HK-2 (cell line): ENCODE measurements at regions not wholly inside any gene's neighbourhood (a gene's known extent, or its start where the extent isn't known, plus 50 kb on each side); places are given as distances from the start of the nearest gene placed in this dataset.
"Not testable (repeated sequence)": the region's sequence is repeated elsewhere in the genome, so short reads cannot be mapped to it uniquely, and the experiment has no call there.

Experiments
- DNase-seq: peaks from one replicate; pipeline ENCODE4 v3.0.0-alpha.2; 2018; ENCODE audit not compliant: unreplicated experiment

DNA sequence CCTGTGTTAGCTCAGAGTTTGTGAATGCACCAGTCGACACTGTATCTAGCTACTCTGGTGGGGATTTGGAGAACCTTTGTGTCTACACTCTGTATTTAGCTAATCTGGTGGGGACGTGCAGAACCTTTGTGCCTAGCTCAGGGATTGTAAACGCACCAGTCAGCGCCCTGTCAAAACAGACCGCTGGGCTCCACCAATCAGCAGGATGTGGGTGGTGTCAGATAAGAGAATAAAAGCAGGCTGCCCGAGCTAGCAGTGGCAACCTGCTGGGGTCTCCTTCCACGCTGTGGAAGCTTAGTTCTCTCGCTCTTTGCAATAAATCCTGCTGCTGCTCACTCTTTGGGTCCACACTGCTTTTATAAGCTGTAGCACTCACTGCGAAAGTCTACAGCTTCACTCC lies 324.2 kb downstream of the RAD51AP2 start:
- no peak for DNase-seq

DNA sequence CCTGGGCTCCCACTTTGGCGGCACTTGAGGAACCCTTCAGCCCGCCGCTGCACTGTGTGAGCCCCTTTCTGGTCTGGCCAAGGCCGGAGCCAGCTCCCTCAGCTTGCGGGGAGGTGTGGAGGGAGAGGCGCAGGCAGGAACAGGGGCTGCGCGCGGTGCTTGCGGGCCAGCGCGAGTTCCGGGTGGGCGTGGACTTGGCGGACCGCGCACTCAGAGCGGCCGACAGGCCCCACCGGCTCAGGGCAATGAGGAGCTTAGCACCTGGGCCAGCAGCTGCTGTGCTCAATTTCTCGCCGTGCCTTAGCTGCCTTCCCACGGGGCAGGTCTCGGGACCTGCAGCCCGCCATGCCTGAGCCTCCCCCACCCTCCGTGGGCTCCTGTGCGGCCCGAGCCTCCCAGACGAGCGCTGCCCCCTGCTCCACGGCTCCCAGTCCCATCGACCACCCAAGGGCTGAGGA lies 324.8 kb downstream of the RAD51AP2 start:
- DNase-seq = not testable (repeated sequence)

DNA sequence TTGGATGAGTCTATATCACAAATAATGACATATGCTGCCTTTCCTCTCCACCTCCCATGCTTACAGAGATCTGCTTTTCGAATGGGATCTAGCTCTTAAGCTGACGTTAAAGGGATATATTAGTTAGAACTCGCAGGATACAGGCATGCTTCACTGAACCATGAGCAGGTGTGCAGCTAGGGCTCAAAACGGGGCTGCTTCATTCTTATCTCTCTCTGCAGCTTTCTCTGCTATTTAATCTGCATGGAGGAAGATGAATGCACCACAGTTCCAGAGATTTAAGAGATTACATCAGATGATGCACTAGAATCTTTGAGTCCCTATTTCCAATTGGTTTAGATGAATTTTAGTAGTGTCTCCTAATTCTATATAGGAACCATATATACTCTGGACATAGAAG lies 327.0 kb downstream of the RAD51AP2 start:
- no peak for DNase-seq

DNA sequence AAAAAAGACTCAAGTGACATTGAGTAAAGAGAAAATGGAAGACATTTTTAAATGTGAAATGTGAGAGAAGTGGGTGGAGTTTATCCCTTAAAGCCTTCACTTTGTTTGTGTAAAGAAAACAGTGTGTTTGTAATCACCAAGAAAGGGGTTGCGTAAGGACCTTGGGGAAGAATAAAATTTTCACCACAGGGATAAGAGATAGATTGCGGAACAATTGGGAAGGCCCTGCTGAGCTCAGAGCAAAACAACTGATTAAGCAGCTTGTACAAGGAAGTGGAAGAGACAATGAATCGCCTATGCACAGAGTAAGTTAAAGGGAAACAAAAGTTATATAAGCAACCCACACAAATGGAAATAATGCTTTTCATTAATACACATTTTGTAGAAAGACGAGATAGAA lies 327.7 kb downstream of the RAD51AP2 start:
- no peak for DNase-seq

DNA sequence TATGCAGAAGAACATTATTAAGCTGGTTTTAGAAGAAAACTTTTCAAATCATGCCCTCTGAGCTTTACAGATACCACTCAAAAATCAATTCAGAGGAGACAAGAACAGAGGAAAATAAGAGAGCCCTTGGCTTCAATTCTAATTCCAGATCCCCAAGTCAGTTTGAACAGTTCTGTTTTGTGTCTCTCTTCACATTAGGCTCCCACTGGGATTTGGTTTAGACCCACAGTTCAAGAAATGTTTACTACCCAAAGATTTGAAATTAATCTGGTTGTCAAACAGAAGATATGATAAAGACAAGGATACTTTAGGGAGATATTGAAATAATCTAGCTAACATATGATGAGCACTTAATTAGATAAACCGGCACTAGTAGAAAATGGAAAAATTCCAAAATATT lies 329.5 kb downstream of the RAD51AP2 start:
- no peak for DNase-seq

- no peak for DNase-seq
These were observed 333.7 kb downstream of the RAD51AP2 start for GRCh38 chr2:17184512-17184911.

- no peak for DNase-seq
These were observed 335.8 kb downstream of the RAD51AP2 start for GRCh38 chr2:17182399-17182798.

- DNase-seq = no peak
These were observed 337.0 kb downstream of the RAD51AP2 start for GRCh38 chr2:17181051-17181752.

- no peak for DNase-seq
These were observed 339.0 kb downstream of the RAD51AP2 start for GRCh38 chr2:17179145-17179808.

GRCh38 chr2:17177088-17177487 lies 341.2 kb downstream of the RAD51AP2 start:
- no peak for DNase-seq

DNA sequence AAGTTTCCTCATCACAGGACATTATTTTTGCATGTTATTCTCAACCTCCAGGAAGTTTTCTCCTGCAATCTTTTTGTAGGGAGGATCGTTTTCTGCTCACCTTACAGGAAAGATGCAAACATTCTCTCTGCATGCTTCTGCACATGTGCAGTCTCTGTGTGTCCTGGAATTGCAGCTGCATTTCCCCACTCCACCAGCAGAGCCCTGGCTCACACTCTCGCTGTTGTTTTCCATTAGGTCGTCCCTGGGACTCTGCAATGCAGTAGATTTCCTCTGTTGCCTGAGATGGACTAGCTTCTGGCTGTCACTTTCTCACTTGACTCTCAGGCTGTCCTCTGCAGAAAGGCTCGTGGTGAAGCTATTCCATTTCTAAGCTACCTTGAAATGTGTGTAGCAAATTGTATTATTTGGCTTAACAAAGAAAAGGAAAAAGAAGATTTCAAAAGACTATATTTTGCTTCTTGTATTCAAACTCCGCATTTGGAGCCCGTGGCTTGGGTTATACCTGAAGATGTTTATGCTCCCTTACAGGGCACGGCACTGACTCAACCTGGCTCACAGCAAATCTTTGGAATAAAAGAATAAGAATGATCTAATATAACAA lies 346.7 kb downstream of the RAD51AP2 start:
- DNase-seq = peak; percentile 10

- DNase-seq = no peak
These were observed 351.7 kb downstream of the RAD51AP2 start for GRCh38 chr2:17166506-17166905.

DNA sequence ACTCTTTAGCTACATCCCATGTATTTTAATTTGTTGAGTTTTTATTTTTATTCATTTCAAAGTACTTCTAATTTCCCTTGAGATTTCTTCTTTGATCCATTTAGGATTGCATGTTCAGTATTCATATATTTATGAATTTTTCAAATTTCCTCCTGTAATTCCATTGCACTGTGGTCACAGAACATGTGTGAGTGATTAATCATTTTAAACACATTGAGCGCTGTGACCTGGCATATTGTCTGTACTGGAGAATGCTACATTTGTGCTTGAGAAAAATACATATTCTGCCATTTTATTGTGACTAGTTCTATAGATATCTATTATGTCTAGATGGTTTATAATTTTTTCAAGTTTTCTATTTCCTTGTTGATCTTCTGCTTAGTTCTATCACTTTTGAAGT lies 353.7 kb downstream of the RAD51AP2 start:
- DNase-seq = no peak

DNA sequence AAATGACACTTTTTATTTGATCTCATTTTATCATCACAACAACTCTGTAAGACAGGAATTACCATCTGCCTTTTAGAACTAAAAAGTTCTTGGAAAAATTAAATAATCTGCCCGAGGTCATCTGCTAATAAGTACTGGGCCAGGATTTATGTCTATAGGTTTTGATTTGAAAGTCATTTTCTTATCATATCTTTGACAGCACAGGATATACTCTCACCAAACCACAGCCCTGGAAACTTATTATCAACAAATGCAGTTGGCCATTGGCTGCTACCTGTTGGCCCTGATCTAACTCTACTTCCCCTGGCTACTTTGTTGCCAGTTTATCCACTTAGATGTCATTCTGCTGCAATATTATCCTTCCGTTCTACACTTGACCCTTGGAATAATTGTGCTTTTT lies 354.6 kb downstream of the RAD51AP2 start:
- no peak for DNase-seq

DNA sequence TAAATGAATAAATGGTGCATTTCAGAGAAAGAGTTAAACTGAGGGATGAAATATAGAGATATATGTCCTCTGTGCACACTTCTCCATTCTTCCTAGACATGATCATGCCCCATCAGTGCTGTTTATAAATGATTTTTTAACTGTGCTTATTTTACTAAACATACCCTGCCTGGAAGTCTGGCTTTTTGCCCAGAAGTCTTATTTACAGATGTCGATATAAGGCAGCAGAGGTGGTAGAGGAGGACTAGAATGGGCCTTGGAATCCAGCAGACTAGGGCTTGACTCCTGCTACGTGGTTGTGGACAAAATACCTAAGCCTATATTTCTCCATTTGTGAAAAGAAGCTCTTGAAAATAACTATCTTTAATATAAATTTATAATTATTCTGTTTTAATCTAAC lies 355.5 kb downstream of the RAD51AP2 start:
- no peak for DNase-seq

DNA sequence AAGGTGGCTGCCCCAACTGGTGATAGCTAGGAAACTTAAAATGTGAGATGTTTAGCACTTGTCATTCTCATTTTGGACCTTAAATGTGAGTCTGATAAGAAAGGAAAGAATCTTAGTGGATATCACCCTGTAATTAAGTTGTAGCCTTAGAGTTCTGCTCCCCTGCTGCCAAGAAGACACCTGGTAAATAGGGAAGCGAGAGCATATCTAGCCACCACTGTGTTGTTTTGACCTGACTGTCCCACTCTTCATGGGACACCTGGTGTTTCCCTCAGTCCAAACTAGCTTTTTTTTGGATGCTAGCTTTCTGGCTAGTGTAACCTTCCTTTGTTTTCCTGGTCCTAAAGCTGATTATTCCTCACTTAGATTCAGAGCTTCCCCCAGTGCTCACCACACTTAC lies 357.6 kb downstream of the RAD51AP2 start:
- no peak for DNase-seq

DNA sequence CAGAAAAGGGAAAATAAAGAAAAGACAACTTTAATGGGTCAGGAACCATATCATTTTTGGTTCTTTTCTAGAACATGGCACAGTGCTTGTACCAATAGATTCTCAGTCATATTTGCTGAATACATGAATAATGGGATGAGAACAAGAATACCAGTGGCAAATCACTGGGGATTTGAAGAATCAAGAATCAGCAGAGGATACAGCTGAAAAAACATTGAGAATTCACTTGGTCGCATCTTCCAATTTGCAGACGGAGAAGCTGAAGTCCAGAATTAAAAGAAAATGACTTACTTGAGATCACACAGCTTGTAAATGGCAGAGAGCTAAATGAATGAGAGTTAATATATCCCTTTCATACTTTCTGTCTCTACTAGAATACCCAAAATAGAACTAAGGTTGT lies 362.2 kb downstream of the RAD51AP2 start:
- DNase-seq = no peak

- no peak for DNase-seq
These were observed 368.3 kb downstream of the RAD51AP2 start for GRCh38 chr2:17149945-17150344.

DNA sequence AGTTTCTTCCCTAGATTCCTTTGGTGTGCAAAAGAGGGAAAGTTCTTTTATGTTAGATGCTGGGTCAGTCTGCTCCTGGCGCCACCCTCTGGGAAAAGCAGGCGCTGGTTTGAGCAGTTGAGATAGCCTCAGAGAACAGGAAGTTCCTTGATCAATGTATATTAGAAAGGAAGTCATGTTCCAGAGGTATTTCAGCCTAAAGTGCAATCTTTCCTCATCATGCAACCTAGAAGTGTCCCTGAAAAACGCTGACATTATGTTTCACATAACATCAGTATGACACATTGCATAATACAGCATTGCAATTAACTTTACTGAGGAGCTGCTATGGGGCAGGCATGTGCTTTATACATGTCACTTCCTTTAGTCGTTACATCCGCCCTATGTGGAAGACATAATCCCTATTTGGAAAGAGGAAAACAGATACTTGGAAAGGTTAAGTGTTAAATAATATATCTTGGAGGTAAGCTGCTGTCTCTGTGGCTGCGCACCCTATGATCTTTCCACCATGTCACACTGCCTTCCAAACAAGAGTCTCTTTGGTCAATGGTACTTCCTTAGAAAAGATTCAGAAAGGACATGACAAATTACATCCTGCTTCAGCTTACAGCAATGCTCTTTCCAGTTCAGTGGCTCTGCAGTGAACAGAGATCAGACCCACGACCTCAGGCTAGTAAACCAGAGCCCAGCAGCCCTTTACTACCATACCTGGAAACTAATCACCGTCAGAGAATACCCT lies 369.7 kb downstream of the RAD51AP2 start:
- DNase-seq = no peak

GRCh38 chr2:17146358-17146757 lies 371.9 kb downstream of the RAD51AP2 start:
- no peak for DNase-seq

GRCh38 chr2:17136877-17137276 lies 381.4 kb downstream of the RAD51AP2 start:
- no peak for DNase-seq

DNA sequence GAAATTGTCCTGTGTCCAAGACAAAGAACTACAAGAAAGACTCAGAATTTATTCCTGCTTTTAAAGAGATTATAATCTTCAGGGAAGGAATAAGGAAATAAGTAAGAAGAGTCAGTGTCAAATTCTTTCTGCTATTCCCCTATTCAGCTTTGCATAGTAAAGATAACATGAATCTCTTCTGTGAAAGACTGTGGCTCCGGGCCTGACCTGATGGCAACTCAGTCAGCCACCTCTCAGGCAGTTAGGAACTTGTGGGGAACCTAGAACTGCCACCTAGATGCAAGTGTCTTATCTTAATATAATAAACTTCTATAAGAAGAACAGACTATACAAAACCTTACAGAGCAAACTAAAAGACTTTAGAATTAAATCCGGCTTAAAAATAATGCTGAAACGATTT lies 382.0 kb downstream of the RAD51AP2 start:
- DNase-seq = no peak

DNA sequence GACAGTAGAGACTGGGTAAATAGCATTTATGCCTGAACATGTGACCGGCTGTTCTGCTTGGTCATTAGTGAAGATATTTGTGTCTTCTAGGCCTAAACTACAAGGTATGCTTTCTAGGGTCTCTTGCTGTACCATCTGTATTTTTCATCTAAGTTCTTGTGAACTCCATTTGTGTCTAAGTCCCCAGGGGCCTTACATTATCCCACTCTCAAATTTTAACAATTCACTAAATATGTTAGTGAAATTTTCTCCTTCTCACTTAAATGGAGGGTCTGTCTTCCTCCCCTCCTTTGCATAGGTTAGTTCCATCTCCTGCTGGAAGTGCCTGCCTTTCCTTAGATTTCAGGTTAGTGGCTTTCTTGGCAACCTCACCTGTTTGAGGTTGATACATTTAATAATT lies 382.6 kb downstream of the RAD51AP2 start:
- no peak for DNase-seq
